HG02588 (cell line): ENCODE measurements at regions not wholly inside any gene's neighbourhood (a gene's known extent, or its start where the extent isn't known, plus 50 kb on each side); places are given as distances from the start of the nearest gene placed in this dataset.

ENCODE experiments used
- ATAC-seq: cut with Tn5 transposase; IDR thresholded peaks from one replicate; pipeline ENCODE4 v1.9.1; 2021; ENCODE audit warnings: mild to moderate bottlenecking, moderate library complexity; ENCODE audit not compliant: unreplicated experiment

DNA sequence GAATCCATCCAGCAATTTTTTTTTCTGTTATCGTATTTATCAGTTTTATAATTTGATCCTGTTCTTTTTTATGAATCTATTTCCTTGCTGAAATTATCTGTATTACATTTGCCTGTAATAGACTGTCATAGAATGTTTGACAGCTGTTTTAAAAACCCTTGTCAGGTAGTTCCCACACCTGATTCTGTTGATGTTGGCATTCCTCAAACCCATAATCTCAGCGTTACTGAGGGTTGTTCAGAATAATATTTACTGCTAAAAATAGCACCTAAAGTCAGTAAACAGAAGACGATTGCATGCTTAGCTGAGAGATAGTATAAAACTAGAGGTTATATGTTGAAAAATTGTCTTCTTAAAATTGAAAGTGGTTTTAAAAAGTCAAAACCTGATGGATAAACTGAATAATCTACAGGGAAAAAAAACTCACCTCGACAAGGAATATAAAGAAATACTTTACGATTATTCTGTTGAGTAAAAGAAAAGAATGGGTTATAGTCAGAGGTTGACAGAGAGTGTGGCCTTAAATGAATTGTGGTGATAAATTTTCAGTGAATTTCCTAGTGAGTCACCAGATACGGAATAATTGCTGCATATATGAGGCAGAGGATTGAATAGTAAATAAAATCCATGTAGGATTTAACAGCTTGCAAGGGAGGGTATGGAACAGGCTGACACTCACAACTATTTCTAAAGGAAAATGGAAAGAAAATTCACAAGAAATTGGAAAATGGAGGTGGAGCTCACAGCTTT, 824.1 kb upstream of the IGFBP3 start:
- ATAC-seq: no peak

DNA sequence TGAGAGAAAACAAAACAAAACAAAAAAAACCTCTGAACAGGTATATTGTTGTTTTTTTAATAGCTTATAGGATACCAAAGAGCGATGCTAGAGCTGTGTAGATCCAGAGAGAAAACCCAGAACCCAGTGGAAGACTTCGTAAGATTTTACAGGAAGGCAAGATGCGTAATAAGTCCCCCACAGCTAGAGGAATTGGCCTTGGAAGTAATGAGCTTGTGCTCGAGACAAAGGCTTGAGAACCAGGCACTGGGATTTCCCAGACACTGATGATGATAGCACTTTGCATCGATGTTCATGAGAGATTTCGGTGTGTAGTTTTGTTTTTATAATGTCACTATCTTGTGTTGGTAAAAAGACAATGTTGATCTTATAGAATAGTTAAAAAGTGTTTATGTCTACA, 821.5 kb upstream of the IGFBP3 start:
- ATAC-seq: no peak

GRCh38 chr7:46741938-46742540, 821.0 kb upstream of the IGFBP3 start:
- no peak for ATAC-seq

GRCh38 chr7:46741181-46741580, 820.1 kb upstream of the IGFBP3 start:
- no peak for ATAC-seq

GRCh38 chr7:46739518-46740234, 818.6 kb upstream of the IGFBP3 start:
- ATAC-seq: no peak

DNA sequence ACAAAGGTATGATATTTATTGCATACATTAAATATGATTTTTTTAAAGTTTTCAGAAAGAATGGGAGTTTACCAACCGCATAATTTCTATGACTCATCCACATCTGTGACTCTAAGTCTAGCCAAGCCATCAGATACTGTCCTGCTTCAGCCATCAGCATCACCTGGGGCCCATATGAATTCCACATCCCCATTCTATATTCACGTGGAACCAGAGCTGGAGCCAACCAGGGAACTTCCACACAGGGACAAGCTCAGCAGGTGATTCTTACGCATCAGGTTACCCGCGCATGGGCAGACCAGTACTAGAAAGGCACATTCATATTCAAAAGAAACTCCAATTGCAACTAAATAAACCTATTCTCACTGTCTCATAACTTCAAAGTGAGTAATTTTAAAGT, 817.7 kb upstream of the IGFBP3 start:
- ATAC-seq: no peak

- ATAC-seq: no peak
Observed at GRCh38 chr7:46738165-46738564, 817.1 kb upstream of the IGFBP3 start.

DNA sequence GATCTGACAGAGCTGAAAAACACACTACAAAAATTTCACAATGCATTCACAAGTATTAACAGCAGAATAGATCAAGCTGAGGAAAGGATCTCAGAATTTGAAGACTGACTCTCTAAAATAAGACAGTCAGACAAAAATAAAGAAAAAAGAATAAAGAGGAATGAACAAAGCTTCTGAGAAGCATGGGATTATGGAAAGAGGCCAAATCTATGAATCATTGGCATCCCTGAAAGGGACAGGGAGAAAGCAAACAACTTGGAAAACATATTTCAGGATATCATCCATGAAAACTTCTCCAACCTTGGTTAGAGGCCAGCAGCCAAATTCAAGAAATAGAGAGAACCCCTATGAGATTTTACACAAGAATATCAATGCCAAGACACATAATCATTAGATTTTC, 804.8 kb upstream of the IGFBP3 start:
- ATAC-seq: no peak

DNA sequence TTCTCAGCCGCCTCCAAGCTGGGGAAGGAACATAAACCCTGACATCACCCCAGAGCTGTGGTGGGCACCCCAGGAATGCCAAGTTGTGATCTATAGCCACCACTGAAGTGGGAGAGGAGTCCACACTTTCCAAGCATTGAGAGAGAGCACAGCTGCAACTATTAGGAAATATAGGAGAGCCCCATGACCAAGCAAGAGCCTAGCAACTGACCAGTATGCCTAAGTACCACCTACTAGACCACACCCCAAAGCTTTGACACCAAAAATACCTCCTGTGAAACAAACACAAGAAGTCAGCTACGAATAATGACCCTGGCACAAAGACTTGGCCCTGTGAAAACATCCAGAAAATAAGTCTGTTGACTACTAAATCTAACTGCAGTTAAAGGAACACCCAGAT, 804.1 kb upstream of the IGFBP3 start:
- ATAC-seq: no peak

GRCh38 chr7:46723742-46724141, 802.7 kb upstream of the IGFBP3 start:
- no peak for ATAC-seq

GRCh38 chr7:46723003-46723402, 801.9 kb upstream of the IGFBP3 start:
- no peak for ATAC-seq

DNA sequence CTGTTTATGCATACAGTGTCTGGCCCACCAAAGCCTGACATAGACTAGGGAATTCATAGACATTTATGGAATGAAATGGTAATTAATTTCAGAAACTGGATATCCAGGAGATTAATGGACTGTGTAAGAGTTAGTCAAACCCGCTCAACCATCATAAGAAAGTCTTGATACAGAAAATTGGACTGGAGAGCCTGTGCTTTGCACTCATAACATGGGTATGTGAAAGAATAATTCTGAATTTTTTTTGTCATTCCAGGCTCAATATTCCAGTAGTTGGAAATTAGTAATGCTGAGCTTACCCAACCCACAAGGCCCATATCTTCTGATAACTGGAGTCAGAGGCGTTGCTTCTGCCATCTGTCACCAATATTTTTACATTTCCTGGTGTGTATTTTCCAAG, 799.7 kb upstream of the IGFBP3 start:
- no peak for ATAC-seq

DNA sequence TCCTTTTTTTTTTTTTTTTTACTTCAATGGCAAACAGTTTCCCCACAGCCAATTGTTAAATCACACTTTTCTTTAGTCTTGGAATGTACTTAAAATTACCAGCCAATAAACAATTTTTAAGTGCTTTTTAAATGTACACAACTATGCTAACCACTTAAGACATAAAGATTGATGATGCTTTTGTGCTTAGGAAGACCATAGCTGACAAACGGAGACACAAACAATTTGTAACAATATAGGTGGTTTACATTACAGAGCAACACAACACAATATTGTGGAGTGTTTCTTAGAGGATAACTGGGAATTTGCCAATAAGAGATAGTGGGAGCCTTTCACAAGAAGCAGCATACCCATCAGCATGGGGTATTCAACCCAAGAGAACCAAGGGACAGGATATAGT, 798.5 kb upstream of the IGFBP3 start:
- no peak for ATAC-seq

- no peak for ATAC-seq
Observed at GRCh38 chr7:46716926-46717325, 795.9 kb upstream of the IGFBP3 start.

DNA sequence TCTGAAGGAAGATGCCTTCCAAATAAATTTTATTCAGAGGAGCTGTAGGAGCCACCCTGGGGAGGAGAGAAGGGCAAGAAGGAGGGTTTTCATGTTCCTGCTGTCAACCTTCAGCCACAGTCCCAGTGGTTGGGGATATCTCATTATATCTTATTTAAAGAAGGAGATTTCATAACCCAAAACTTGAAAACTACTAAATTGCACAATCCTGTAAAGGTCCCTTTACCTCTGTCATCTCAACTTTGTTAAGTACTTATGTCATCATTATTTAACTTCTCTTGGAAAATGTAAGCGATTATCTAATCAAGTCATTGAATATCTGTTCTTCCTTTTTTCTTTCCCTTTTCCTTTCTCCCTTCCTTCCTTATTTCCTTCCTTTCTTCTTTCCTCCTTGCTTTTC, 794.5 kb upstream of the IGFBP3 start:
- ATAC-seq: no peak

- no peak for ATAC-seq
Observed at GRCh38 chr7:46714904-46715303, 793.8 kb upstream of the IGFBP3 start.

GRCh38 chr7:46713868-46714596, 793.0 kb upstream of the IGFBP3 start:
- no peak for ATAC-seq

- no peak for ATAC-seq
Observed at GRCh38 chr7:46710927-46711326, 789.9 kb upstream of the IGFBP3 start.

- ATAC-seq: no peak
Observed at GRCh38 chr7:46707973-46708372, 786.9 kb upstream of the IGFBP3 start.

- ATAC-seq: no peak
Observed at GRCh38 chr7:46705386-46706255, 784.5 kb upstream of the IGFBP3 start.

GRCh38 chr7:46696741-46697140, 775.7 kb upstream of the IGFBP3 start:
- no peak for ATAC-seq
